Immature natural killer cell (primary cell): ENCODE measurements at regions not wholly inside any gene's neighbourhood (a gene's known extent, or its start where the extent isn't known, plus 50 kb on each side); places are given as distances from the start of the nearest gene placed in this dataset.

Experiments used
- DNase-seq, 3 donors: peaks; one replicate each; pipeline ENCODE4 v3.0.0; 2022; ENCODE audit warnings: mixed read lengths in 1 of 3
- H3K27ac Mint-ChIP-seq, 6 donors: one replicate each; pipeline ENCODE4 v1.8.0; 2020; ENCODE audit warnings: mixed read lengths in 6 of 6, mild to moderate bottlenecking in 5 of 6, inconsistent platforms in 4 of 6, moderate library complexity in 3 of 6
- H3K27me3 Mint-ChIP-seq, 3 donors: one replicate each; pipeline ENCODE4 v1.8.0; 2020 to 2021; ENCODE audit warnings: low read depth in 3 of 3, mild to moderate bottlenecking in 3 of 3, mixed read lengths in 3 of 3, moderate library complexity in 3 of 3, inconsistent platforms in 1 of 3
- H3K36me3 Mint-ChIP-seq, 3 donors: one replicate each; pipeline ENCODE4 v1.8.0; 2020; ENCODE audit warnings: mixed read lengths in 3 of 3, inconsistent platforms in 2 of 3, mild to moderate bottlenecking in 2 of 3
- H3K4me1 Mint-ChIP-seq, 2 donors: one replicate each; pipeline ENCODE4 v1.8.0; 2020; ENCODE audit warnings: inconsistent platforms in 2 of 2, mild to moderate bottlenecking in 2 of 2, mixed read lengths in 2 of 2, moderate library complexity in 1 of 2
- H3K4me3 Mint-ChIP-seq, 5 donors: one replicate each; pipeline ENCODE4 v1.8.0; 2020; ENCODE audit warnings: mild to moderate bottlenecking in 5 of 5, mixed read lengths in 5 of 5, inconsistent platforms in 3 of 5, moderate library complexity in 3 of 5
- H3K9me3 Mint-ChIP-seq, 6 donors: one replicate each; pipeline ENCODE4 v1.8.0; 2020; ENCODE audit warnings: mild to moderate bottlenecking in 6 of 6, mixed read lengths in 6 of 6, inconsistent platforms in 4 of 6, moderate library complexity in 3 of 6

DNA sequence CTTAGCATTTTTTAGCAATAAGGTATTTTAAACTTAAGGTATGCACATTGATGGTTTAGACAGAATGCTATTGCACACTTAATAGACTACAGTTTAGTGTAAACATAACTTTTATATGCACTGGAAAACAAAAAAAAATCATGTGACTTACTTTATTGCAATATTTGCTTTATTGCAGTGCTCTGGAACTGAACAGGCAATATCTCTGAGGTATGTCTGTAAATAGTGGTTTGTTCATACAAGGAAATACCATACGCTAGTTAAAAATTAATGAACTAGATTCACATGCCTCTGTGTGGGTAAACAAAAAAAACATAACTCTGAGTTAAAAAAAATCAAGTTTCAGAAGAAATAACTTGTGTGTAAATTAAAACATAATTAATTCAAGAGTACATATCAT, 479.0 kb upstream of the MKI67 start:
- H3K27ac Mint-ChIP-seq, result no peak overlapping the region
- DNase-seq, result no peak
- H3K36me3 Mint-ChIP-seq, result no peaks in the 10 kb centered on the region
- H3K9me3 Mint-ChIP-seq, result no peaks in the 10 kb centered on the region
- no peaks in the 10 kb centered on the region for H3K4me1 Mint-ChIP-seq
- no peak overlapping the region for H3K4me3 Mint-ChIP-seq
- peaks cover 0 to 9% (median 4%) of the 10 kb centered on the region in 3 donors for H3K27me3 Mint-ChIP-seq

DNA sequence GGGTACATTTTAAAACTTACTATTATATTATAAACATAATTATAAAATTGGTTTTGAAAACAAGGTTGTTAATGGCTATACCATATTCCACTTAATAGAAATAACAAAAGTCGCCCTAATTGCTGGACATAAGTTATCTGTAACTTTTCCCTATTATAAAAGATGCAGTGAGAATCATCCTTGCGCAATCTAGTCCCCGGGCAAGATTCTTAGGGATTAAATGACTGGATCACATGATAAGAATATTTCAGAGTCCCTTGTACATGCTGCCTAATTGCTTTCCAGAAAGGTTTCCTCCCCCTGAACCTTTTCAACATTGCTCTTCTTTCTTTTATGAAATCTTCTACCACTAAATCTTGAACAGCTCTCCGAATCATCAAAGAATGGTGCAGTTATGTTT, 479.8 kb upstream of the MKI67 start:
- DNase-seq, result no peak
- H3K27ac Mint-ChIP-seq, result no peak overlapping the region
- no peaks in the 10 kb centered on the region for H3K4me1 Mint-ChIP-seq
- H3K9me3 Mint-ChIP-seq, result no peaks in the 10 kb centered on the region
- peaks cover 0 to 8% (median 4%) of the 10 kb centered on the region in 3 donors for H3K27me3 Mint-ChIP-seq
- H3K4me3 Mint-ChIP-seq, result no peak overlapping the region
- H3K36me3 Mint-ChIP-seq, result no peaks in the 10 kb centered on the region

DNA sequence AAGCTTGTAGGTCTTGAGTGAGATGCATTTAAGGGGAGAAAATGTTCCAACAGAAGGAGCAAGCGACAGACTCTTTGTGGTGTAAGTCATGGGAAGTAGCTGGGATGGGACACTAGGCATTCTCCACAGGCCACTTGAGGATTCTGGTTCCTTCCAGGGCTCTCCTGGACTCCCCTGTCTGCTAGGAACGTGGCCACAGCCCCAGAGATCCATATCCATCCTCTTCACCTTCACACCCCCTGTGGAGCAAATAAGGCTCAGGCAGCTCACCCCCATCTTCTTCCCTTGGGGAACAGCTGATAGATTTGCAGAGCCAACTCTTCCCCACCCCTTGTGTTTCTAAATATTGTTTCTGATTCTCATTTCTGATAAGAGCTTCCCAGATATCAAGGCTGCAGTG, 482.6 kb upstream of the MKI67 start:
- peaks cover 0 to 3% (median 0%) of the 10 kb centered on the region in 3 donors for H3K27me3 Mint-ChIP-seq

DNA sequence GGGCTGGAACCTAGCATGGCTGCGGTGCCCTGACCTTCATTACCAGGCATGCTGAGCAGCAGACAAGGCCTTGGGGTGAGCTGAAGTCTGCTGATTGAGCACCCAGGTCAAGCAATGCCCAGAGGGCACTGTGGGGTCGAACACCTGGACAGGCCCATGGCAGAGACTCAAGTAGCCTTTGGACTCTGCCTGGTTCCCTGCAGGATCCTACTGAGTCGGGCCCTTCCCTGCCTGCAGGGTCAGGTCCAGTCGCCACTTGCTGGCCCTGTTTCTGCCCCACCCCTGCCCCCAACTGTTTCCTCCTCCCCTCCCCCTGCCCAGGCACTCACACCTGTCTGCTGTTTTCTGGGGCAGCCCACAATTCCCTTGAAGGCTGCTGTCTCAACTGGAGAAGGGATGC, 483.2 kb upstream of the MKI67 start:
- H3K27ac Mint-ChIP-seq, result no peak overlapping the region
- DNase-seq, result no peak
- H3K36me3 Mint-ChIP-seq, result no peaks in the 10 kb centered on the region
- H3K27me3 Mint-ChIP-seq, result peaks cover 0 to 3% (median 0%) of the 10 kb centered on the region in 3 donors
- no peak overlapping the region for H3K4me3 Mint-ChIP-seq
- H3K9me3 Mint-ChIP-seq, result no peaks in the 10 kb centered on the region
- no peaks in the 10 kb centered on the region for H3K4me1 Mint-ChIP-seq

More for the DNA sequence above, 482.6 kb upstream of the MKI67 start:
- no peaks in the 10 kb centered on the region for H3K9me3 Mint-ChIP-seq
- H3K4me3 Mint-ChIP-seq, result no peak overlapping the region
- H3K4me1 Mint-ChIP-seq, result no peaks in the 10 kb centered on the region
- no peak overlapping the region for H3K27ac Mint-ChIP-seq
- no peak for DNase-seq
- no peaks in the 10 kb centered on the region for H3K36me3 Mint-ChIP-seq

DNA sequence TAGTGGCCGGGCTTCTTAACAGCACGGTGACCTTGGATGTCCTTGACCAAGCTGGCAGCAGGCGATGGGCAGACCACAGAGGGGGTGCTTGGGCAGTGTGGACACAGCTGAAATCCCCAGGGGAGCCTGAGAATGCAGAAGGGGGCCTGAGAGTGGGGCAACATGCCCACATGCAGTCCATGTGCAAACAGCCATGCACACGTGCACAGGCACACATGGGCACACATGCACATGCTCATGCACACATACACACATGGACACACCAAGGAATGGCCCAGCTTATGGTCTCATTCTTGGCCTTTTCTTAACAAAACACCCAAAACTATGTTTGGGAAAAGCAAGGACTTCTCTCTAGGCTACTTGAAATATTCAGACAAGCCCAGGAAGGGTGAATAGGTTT, 483.9 kb upstream of the MKI67 start:
- Mint-ChIP-seq H3K27me3 (peaks cover 0 to 2% (median 1%) of the 10 kb centered on the region in 3 donors), H3K9me3 (no peaks in the 10 kb centered on the region), H3K4me3 (no peak overlapping the region), H3K27ac (no peak overlapping the region), H3K4me1 (no peaks in the 10 kb centered on the region), H3K36me3 (no peaks in the 10 kb centered on the region)
- no peak for DNase-seq

DNA sequence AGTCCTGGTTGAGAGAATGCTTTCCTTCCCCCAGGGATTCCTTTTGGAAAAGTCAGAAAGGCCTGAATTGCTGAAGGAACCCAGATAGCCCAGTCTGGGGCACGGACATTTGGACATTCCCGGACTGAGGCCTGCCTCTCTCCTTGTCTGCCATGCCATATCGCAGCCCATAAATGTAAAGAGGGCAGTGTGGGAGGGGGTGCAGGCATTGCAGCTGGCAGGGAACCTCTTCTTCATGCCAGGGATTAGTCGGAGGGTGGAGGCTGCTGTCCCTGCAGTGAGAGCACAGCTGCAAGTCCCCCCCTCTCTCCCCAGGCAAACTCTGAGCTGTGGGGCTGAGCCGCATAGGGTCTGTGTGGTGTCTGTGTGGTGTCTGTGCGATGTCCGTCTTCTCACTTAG, 486.0 kb upstream of the MKI67 start:
- Mint-ChIP-seq H3K36me3 (no peaks in the 10 kb centered on the region), H3K4me1 (no peaks in the 10 kb centered on the region), H3K9me3 (no peaks in the 10 kb centered on the region), H3K27me3 (peaks cover 0 to 5% (median 2%) of the 10 kb centered on the region in 3 donors), H3K27ac (no peak overlapping the region), H3K4me3 (no peak overlapping the region)
- DNase-seq, result no peak

DNA sequence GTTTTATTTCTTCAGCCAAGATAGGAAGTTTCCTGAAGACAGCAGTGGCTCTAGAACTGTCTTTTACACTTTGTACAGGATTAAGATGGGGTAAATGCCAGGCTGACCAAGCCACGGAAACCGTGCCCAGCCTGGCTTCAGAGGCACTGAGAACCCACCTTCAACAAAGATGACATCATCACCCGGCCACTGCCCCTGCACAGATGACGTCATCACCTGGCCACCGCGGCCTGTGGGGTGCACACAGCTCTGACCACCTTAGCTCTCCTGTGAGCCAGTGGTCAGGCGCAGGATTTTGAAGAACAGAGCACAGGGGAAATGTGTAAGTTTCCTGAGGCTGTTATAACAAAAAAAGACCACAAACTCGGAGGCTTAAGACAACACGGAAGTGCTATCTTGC, 486.4 kb upstream of the MKI67 start:
- DNase-seq, result no peak
- no peaks in the 10 kb centered on the region for H3K4me1 Mint-ChIP-seq
- H3K27ac Mint-ChIP-seq, result no peak overlapping the region
- H3K9me3 Mint-ChIP-seq, result no peaks in the 10 kb centered on the region
- H3K27me3 Mint-ChIP-seq, result peaks cover 0 to 5% (median 2%) of the 10 kb centered on the region in 3 donors
- no peaks in the 10 kb centered on the region for H3K36me3 Mint-ChIP-seq
- H3K4me3 Mint-ChIP-seq, result no peak overlapping the region

DNA sequence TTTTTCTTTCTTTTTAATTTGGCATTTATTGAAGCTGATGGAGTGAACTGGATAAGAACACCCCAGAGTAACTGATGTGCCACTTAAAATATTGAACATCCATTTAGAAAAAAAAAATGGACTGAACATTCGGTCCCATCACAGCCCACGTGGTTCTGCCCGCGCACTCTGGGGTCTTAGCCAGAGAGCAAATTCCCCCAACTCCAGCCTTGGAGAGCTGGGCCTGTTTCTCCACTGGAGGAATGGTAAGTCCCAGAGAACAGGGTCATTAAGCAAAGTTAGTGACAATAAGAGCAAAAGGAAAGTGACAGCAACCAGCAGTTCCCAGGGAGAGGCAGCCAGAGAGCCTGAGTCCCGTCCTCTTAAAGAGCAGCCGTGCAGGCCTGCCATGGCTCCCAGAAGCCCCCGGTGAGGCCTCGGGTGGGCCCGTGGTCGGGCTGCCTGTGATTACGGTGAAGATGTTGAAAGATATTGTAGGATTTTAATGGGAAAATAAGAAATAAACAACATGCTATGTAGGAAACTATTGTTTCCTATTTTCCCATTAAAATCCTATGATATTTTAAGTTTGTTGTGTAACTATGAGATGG, 487.9 kb upstream of the MKI67 start:
- H3K4me3 Mint-ChIP-seq, result no peak overlapping the region
- no peak for DNase-seq
- H3K4me1 Mint-ChIP-seq, result no peaks in the 10 kb centered on the region
- no peaks in the 10 kb centered on the region for H3K9me3 Mint-ChIP-seq
- H3K27me3 Mint-ChIP-seq, result peaks cover 0 to 5% (median 2%) of the 10 kb centered on the region in 3 donors
- H3K27ac Mint-ChIP-seq, result no peak overlapping the region
- H3K36me3 Mint-ChIP-seq, result no peaks in the 10 kb centered on the region

DNA sequence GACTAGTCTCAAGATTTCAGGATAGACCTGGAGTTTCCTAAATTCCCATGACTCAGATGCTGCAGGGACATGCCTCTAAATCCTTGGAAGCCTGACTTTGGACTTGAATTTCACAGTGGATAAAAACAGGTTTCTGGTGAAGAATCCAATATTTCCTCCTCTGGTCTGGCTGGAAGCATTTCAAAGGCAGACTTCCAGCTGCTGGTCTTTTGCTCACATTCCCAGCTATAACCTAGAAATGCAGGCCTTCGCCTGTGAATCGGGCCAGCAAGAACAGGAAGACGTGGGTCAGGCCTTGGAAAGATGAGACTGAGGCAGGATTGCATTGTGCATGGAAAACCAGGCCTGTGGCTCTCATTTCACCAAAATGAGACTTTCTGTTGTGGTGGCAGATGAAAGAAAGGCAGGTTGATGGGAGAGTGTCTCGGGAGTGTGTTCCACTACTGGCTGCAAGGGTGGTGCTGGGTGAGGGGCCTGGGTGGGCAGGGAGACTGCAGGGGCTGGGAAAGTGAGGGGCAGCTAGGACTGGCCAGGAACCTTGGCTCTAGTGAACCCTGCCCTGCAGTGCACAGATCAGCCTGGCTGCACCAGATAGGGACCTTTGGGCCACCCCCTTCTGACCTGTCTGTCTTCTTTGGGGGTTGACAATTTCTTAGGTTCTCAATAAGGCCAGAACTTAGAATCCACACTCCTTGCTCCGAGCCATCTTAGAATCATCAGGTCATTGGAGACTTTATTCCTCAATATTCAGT, 488.8 kb upstream of the MKI67 start:
- Mint-ChIP-seq H3K4me3 (no peak overlapping the region), H3K27me3 (peaks cover 0 to 5% (median 2%) of the 10 kb centered on the region in 3 donors), H3K9me3 (no peaks in the 10 kb centered on the region), H3K4me1 (no peaks in the 10 kb centered on the region), H3K27ac (no peak overlapping the region), H3K36me3 (no peaks in the 10 kb centered on the region)
- no peak for DNase-seq

DNA sequence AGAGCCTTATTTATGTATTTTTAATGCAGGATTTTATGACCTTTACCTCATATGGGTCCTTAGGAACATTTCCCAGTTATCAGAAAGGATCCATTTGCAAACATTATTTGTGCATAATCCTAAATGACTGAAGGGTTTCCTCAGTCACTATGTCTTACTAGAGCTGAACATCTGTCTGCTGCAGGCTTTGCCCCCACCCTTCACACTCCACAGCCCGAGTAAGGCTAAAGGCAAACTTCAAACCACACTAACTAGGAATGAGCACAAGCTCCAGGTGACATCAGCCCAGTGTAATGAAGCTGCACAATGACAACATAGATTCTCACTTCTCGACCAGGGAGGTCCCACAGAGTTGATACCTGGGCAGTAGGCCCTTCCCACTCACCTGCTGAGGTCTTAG, 491.3 kb upstream of the MKI67 start:
- Mint-ChIP-seq H3K36me3 (no peaks in the 10 kb centered on the region), H3K4me1 (no peaks in the 10 kb centered on the region), H3K9me3 (no peaks in the 10 kb centered on the region), H3K27ac (no peak overlapping the region), H3K4me3 (no peak overlapping the region), H3K27me3 (peaks cover 0 to 8% (median 5%) of the 10 kb centered on the region in 3 donors)
- DNase-seq, result no peak

DNA sequence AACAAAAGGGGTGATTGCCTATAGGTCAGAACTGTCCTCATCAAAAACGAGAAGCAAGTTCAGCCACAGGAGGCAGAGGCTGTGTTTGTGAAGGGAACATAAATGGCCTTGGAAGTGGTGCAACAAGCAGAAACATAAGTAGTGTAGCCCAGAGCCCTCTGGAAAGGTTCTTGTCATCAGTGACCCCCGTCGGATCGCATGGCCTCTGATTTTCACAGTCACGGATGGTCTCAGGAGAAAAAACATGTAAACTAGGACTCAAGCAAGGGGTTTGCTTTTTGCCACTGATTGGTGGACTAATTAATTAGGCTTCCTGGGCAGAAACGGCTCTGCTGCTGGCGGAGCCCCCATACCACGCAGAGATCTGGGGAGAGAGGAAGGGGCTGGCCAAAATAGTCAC, 496.5 kb upstream of the MKI67 start:
- Mint-ChIP-seq H3K9me3 (no peaks in the 10 kb centered on the region), H3K4me3 (no peak overlapping the region), H3K36me3 (no peaks in the 10 kb centered on the region), H3K4me1 (no peaks in the 10 kb centered on the region), H3K27ac (no peak overlapping the region), H3K27me3 (peaks cover 3 to 9% (median 6%) of the 10 kb centered on the region in 3 donors)
- no peak for DNase-seq

DNA sequence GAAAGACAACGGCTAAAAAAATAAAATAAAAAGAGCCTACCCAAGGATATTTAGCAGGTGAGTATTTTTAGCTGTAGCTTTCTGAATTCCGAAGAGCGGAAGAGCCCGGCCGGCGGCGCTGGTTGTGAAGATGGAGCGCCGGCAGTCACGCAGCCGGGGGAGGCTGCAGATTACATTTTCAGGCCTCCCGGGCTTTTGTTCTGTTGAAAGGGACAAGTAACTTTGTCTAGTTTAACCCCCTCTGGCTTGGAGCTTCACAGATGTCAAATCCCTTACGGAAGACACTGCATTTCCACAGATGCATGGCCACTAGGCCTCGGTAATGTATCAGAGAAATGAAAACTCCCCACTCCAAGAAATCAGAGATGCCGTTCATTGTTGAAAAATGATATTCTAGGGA, 497.6 kb upstream of the MKI67 start:
- no peaks in the 10 kb centered on the region for H3K4me1 Mint-ChIP-seq

DNA sequence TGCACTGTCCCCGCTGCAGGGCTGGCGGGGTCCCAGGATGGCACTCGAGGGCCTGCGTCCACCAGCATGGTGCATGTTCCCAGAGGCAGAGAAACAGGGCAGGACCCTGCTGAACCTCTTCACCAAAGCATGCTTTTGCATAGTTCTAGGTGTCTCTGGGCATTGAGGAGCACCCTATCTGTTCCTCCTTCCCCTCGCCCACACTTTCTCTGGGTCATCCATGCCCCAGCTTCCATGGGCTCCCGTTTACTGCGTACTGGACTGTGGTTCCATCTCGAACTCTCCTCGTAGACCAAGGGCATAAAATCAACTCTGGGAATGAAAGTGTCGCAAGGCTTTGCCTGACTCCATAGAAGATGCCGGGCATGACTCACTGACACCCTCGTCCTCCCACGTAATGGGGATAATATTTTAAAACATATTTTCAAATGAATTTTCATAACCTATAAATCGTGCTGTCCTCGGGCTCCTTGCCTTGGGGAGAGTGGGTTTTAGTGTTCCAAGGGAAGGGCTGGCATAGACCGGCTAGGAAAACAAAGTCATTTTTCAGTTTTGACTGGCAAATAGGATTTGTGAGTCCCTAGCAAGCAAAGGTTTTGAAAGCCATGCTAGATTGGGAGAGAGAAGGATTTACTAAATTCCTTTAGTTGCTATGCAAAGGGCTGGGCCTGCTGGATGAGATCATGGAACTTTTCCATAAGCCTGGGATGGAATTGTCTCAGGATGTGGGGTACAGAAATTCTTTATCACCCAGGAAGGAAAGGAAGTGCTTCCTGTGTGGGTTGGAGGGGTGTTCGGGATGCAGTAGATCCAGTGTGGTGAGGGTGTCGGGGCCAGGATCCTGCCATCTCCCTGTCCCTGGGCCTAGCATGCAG, 498.7 kb upstream of the MKI67 start:
- Mint-ChIP-seq H3K4me1 (no peaks in the 10 kb centered on the region), H3K4me3 (no peak overlapping the region), H3K9me3 (no peaks in the 10 kb centered on the region), H3K27me3 (peaks cover 6 to 9% (median 6%) of the 10 kb centered on the region in 3 donors), H3K36me3 (no peaks in the 10 kb centered on the region), H3K27ac (no peak overlapping the region)
- no peak for DNase-seq

More for the DNA sequence above, 497.6 kb upstream of the MKI67 start:
- H3K4me3 Mint-ChIP-seq, result no peak overlapping the region
- peaks cover 6 to 9% (median 6%) of the 10 kb centered on the region in 3 donors for H3K27me3 Mint-ChIP-seq
- no peaks in the 10 kb centered on the region for H3K36me3 Mint-ChIP-seq
- H3K9me3 Mint-ChIP-seq, result no peaks in the 10 kb centered on the region
- DNase-seq, result no peak
- H3K27ac Mint-ChIP-seq, result no peak overlapping the region

DNA sequence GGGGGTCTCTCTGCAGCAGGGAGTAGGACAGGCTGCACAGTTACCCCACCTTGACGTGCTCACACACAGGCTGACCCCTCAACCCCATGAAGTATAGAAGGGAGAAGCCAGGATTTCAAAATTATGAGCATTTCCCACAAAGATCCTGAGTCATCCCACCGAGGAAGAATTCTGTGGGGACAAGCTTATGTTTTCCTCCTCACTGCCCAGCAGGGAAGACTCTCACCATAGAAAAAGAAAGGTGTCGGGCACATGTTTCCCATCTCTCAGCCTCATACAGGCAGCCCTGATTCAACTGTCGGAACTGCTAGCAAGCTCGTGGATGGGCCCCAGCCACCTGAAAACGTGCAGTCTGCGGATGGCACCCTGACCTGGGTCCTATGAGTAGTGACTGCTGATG, 499.7 kb upstream of the MKI67 start:
- peaks cover 6 to 13% (median 6%) of the 10 kb centered on the region in 3 donors for H3K27me3 Mint-ChIP-seq
- H3K4me1 Mint-ChIP-seq, result no peaks in the 10 kb centered on the region
- no peak overlapping the region for H3K4me3 Mint-ChIP-seq
- H3K27ac Mint-ChIP-seq, result no peak overlapping the region
- no peaks in the 10 kb centered on the region for H3K36me3 Mint-ChIP-seq
- no peak for DNase-seq
- no peaks in the 10 kb centered on the region for H3K9me3 Mint-ChIP-seq
